Stimulated activated CD4-positive, alpha-beta T cell treated with anti-CD3 and anti-CD28 coated beads, Interleukin-12 subunit alpha, Interleukin-12 subunit beta, amount 100 ng/mL, for 4 hours (primary cell): ENCODE measurements at regions not wholly inside any gene's neighbourhood (a gene's known extent, or its start where the extent isn't known, plus 50 kb on each side); places are given as distances from the start of the nearest gene placed in this dataset.

Source experiments
- DNase-seq: peaks from one replicate; pipeline ENCODE4 v3.0.0-alpha.2; 2020

- DNase-seq, result no peak
Measured at GRCh38 chr6:156109713-156110112, 654.1 kb upstream of the NOX3 start.

DNA sequence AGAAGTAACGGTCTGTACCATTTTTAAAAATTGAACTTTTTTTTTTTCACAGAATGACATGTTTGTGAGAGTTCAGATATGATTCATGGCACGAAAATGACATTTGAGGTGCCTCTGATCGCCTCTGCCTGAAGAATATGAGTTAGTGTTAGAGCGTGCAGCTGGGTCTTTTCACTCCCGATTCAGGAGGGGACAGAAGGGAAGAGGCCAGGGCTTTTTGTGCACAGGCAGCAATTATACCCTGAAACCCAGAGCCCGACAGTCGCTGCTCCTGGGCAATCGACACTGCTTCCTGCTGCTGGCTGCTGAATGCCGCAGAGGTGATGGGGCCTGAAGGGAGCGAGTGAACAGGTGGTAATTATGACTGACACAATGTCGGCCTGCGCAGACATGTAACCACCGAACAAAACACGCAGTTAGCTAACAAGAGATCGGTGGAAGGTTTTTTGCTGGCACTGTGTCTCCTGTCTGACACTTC, 652.0 kb upstream of the NOX3 start:
- no peak for DNase-seq

DNA sequence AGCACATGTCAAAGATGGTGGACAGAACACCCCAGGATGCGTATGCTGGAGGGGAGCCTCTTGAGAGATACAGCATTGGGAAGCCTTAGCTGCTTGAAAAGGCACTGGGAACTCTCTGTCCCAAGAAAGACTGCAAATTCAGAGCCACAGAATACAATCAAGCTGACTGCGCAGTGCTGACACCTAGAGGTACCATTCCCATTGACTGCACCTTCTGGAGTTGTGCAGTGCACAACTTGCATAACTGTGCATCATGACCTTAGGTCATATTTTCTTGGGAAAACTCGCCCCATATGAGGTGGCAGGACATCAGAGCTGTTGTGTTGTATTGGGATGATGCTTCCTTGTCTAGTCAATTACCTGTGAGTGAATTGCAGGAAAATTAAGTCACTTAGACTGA, 646.5 kb upstream of the NOX3 start:
- no peak for DNase-seq

DNA sequence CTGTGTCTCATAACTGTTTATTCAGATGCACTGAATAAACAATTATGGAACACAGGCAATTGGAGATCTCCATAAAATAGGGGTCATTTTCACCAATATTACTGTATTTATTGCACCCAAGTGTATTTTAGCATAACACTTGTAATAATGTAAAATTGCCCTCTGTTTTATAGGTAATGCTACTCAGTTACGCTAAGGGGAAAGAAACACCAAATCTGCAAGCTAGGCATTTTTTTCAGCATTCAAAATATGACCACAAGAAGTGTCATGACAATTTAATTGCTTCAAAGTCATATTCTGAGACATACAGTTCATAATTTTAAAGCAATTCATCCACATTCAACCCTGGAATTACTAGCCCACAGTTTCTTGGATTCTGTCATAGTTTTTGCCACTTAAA, 643.2 kb upstream of the NOX3 start:
- DNase-seq, result no peak

GRCh38 chr6:156087487-156087886, 631.8 kb upstream of the NOX3 start:
- DNase-seq, result no peak

DNA sequence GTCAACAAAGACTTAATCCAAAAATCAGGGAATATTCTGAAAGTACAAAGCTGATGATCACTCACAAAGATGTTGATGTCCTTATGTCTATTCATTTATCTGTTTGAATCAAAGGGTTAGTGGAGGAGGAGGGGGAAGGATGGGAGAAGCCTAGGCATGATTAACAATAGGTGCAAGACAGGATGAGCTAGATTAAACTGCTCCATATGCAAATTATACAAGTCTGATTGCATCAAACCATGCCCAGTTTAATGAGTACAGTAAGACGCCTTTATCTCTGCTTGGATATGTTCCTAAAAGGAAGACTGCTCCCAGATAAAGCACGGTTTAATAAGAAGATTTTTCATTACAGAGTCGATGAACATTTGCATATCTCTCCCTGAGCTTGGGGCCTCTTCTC, 626.4 kb upstream of the NOX3 start:
- DNase-seq, result no peak

DNA sequence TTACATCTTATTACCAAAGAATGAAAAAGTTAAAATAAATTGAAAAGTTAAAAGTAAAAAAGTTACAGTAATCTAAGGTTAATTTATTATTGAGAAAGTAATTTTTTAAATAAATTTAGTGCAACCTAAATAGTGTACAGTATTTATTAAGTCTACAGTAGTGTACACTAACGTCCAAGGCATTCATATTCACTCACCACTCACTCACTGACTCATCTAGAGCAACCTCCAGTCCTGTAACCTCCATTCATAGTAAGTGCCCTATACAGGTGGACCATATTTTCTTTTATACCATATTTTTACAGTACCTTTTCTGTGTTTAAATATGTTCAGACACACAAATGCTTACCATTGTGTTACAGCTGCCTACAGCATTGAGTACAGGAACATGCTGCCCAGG, 624.7 kb upstream of the NOX3 start:
- DNase-seq, result no peak

DNA sequence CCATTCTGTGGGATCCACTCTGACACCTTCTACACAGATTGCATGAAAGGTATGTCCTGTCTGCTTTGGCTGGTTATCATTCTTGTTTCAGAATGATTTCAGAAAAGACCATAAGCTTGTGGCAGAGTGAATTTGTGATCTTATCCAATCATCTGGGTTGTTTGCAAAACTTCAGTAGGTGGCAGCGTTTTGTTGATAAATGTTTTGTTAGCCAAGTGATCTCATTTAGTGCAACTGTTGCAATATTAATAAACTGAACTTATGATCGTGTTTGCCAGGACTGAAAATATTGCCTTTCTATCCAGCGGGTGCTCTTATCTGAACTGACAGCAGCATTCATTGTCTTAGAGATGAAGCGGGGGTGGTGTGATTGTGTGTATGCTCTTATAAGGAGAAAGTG, 613.2 kb upstream of the NOX3 start:
- no peak for DNase-seq

GRCh38 chr6:156065849-156066248, 610.2 kb upstream of the NOX3 start:
- DNase-seq, result no peak

GRCh38 chr6:156062091-156062563, 606.5 kb upstream of the NOX3 start:
- DNase-seq, result no peak

DNA sequence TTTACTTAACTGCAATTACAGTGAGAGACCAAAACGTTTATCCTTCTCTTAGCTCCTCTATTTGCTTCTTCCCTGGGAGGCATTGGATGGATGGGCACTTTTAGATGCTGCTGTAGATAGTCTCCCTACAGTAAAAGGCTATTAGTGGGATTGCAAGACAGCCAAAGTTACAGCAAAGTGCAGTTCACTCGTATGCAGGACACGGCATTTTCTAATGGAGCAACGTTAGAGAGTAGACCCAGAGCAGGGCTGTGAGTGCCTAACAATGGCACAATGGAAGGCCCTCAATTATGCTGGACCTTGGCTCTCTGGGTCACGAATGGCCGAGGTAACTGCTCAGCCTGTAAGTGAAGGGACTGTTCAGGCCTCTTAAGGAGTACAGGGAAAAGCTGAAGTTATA, 605.8 kb upstream of the NOX3 start:
- no peak for DNase-seq

DNA sequence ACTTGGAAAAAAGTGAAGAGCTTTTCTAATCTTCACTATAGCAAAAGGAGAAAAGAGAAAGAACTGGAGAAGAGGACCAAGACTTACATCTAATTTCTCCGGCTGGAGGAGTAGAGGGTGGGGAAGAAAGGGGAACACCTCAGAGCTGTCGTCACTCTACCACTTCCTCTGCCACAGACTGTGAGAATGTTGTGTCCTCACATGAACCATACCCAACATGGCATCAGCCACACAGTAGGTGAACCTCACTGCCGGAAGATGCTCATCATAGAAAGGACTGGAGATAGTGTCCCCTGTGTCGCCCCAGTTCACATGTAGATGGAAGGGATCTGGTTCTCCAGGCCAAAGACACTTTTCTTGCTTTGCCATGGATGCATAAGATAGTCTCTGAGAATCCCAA, 604.4 kb upstream of the NOX3 start:
- no peak for DNase-seq

DNA sequence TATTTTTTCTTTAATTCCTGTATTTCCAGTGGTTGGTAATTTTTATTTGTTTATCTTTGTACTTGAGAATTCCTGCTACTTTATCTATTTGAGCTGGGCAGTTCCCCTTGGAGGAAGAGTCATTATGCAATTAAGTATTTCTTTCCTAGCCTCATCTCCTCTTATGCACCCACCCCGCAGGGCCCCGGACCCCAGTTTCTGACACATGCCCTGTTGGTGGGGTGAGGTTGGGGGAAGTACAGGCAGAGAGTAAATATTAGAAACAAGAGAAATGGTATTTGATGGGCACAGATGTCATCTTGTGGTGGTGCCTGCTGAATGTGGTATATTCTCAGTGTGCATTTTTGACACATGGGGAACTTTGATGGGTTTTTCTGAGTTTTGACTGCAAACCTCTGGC, 602.7 kb upstream of the NOX3 start:
- DNase-seq, result no peak

- DNase-seq, result no peak
Measured at GRCh38 chr6:156057869-156058268, 602.2 kb upstream of the NOX3 start.

- no peak for DNase-seq
Measured at GRCh38 chr6:156056085-156056484, 600.4 kb upstream of the NOX3 start.

DNA sequence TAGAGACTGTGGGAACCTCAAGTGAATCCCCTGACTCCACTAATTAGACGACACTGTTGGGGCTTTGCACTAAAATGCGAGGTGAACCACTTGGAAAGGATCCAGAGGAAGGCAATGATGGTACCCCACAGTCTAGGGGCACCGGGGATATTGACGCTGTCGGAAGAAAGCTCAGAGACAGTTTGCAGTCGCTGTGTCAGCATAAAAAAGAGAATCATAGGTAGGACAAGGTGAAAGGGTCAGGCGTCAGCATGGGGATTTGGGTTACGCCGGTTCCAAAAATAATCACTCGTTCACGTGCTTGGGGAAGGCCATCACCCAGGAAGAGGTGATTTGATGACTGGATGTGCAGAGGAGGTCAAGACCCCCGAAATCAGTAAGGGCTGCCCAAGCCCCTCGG, 598.0 kb upstream of the NOX3 start:
- DNase-seq, result no peak

DNA sequence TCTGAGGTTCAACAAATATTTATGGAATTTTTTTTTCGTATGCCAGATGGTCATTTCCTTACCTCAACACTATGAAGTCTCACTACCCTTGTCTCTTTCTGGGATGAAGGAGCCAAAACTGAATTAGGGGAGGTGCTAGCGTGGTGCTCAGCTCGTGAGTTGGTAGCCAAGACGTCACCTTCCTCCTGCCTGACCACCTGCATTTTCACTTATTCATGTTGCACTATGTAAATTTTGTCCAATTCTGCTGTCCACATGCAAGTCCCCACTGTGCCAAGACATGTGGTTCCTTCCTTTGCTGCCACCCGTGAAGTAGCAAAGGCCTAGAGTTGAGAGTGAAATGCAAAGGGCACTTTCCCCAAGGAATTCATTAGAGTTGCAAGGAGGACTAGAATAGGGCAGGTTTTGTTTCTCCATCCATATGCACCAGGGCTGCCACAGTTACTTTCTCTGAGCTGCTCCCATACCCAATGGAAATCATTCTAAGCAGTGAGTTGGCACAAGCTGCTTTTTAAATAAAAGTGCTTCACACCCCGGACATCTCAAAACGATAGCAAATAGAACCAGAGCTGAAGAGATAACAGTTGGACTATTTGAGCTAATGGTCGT, 591.3 kb upstream of the NOX3 start:
- DNase-seq, result no peak

- DNase-seq, result no peak
Measured at GRCh38 chr6:156046268-156046665, 590.6 kb upstream of the NOX3 start.

GRCh38 chr6:156045401-156046267, 590.0 kb upstream of the NOX3 start:
- DNase-seq, result no peak

GRCh38 chr6:156033598-156033997, 578.0 kb upstream of the NOX3 start:
- DNase-seq, result no peak

DNA sequence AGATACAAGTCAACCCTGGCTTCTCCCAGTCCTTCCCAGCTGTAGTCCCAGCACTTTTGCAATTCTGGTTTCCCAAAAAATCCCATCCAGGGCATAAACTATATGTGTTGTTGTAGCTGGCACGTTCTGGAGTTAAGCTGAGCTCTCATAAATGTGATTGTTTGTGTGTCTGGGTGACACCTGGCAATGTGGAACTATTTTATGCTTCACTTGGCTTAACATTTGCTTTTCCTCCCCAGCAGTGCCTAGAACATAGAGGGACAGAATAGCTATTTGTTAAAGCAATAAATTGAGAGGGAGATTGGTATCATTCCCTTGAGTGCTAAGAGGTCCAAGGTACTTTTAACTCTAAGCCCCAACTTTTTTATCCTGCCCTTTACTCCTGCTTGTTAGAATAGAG, 575.9 kb upstream of the NOX3 start:
- DNase-seq, result no peak

- DNase-seq, result no peak
Measured at GRCh38 chr6:156030053-156030452, 574.4 kb upstream of the NOX3 start.

DNA sequence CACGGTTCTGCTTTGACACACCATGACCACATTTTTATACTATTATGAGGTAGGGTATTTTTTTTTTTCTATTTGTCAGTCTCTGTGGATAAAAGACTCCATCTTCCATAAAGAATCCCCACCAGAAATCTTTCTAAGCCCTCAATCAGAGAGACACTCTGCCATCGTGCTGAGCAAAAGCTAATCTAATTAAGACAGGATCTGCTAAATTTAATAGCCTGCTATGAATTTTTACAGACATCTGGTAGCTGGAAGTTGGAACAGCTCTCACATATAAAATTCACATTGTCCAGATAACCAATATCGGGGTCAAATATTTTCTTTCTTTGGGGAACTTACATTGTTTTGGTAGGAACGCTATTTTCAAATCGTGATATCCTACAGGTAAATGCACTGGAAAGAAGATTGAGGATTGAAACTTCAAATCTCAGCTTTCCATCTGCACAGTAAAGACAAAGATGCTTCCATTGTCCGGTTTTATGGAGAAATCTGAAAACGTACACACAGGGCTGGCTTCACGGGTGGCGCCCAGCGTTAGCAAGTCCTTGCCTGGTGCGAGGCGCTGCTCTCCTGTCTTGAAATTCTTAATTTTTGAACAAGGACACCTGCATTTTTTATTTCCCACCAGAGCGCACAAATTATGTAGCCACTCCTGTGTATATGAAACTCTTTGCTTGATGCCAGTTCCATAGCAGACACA, 573.8 kb upstream of the NOX3 start:
- DNase-seq, result no peak
